Peyer's patch (tissue), 4 donors: ENCODE measurements at regions not wholly inside any gene's neighbourhood (a gene's known extent, or its start where the extent isn't known, plus 50 kb on each side); places are given as distances from the start of the nearest gene placed in this dataset.

Experiments
- DNase-seq, 3 donors: peaks; one replicate each; pipeline ENCODE4 v3.0.0-alpha.2; 2017 to 2019
- H3K27ac ChIP-seq, 4 donors: fragments of 200-600 bp; sonication (generic); one replicate each; pipeline ENCODE4 v1.5.1; 2016 to 2019
- H3K27me3 ChIP-seq, 2 donors: fragments of 200-600 bp; sonication (generic); one replicate each; pipeline ENCODE4 v1.5.1; 2019
- H3K36me3 ChIP-seq, 3 donors: fragments of 200-600 bp; sonication (generic); one replicate each; pipeline ENCODE4 v1.5.1; 2016 to 2019
- H3K4me1 ChIP-seq, 4 donors: fragments of 200-600 bp; sonication (generic); one replicate each; pipeline ENCODE4 v1.5.1; 2016 to 2019
- H3K4me3 ChIP-seq, 4 donors: fragments of 200-600 bp; sonication (generic); 1 replicate in 3 of 4; 2 replicates in 1 of 4; pipeline ENCODE4 v1.5.1; 2016 to 2019; ENCODE audit warnings: mild to moderate bottlenecking in 1 of 4
- H3K9me3 ChIP-seq, 4 donors: fragments of 200-600 bp; sonication (generic); one replicate each; pipeline ENCODE4 v1.5.1; 2016 to 2019; ENCODE audit warnings: mild to moderate bottlenecking in 1 of 4
- POLR2A ChIP-seq, 2 donors: fragments of 450-650 bp; IDR thresholded peaks; one replicate each; pipeline ENCODE4 v1.5.1; 2017; ENCODE audit warnings: antibody characterized with exemption in 2 of 2, mild to moderate bottlenecking in 2 of 2, moderate library complexity in 2 of 2
- TF ChIP-seq, protein P1 (sequence below), 6 experiments: fragments of 450-650 bp in 4 of 6; fragments of 200-600 bp in 2 of 6; sonication (generic) in 1 of 6; IDR thresholded peaks; one replicate each; pipeline ENCODE4 v1.5.1; 2017 to 2019; ENCODE audit warnings: antibody characterized with exemption in 6 of 6, mild to moderate bottlenecking in 3 of 6, moderate library complexity in 1 of 6

GRCh38 chr13:74204602-74205312 lies 70.6 kb upstream of the KLF12 start:
- TF ChIP-seq, protein P1, sequence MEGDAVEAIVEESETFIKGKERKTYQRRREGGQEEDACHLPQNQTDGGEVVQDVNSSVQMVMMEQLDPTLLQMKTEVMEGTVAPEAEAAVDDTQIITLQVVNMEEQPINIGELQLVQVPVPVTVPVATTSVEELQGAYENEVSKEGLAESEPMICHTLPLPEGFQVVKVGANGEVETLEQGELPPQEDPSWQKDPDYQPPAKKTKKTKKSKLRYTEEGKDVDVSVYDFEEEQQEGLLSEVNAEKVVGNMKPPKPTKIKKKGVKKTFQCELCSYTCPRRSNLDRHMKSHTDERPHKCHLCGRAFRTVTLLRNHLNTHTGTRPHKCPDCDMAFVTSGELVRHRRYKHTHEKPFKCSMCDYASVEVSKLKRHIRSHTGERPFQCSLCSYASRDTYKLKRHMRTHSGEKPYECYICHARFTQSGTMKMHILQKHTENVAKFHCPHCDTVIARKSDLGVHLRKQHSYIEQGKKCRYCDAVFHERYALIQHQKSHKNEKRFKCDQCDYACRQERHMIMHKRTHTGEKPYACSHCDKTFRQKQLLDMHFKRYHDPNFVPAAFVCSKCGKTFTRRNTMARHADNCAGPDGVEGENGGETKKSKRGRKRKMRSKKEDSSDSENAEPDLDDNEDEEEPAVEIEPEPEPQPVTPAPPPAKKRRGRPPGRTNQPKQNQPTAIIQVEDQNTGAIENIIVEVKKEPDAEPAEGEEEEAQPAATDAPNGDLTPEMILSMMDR (IDR thresholded peaks at IDR 0.05) = no peak
- no peak for TF ChIP-seq POLR2A (IDR thresholded peaks at IDR 0.05)
- no peaks in the 10 kb centered on the region for H3K36me3 ChIP-seq

DNA sequence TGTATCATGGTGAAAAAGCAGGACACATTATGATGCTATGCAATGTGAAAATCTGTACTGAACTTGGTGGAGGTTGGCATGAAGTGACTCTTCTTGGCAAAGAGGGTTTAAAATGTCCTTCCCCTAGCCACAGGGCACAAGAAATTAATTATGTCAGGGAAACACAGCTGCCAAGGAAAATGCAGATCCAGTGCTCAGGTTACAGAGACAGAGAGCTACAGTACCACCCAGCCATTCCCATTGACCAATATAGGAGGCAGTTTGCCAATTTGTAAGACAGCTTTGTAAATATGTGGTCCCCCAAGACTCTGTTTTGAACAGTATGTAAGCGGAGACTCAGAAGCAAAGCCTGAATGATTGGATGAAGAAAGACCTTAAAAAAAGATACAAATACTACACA lies 69.4 kb upstream of the KLF12 start:
- DNase-seq = no peak
- Histone ChIP-seq H3K36me3 (no peaks in the 10 kb centered on the region), H3K4me1 (no peaks in the 10 kb centered on the region), H3K27ac (no peak overlapping the region), H3K9me3 (no peaks in the 10 kb centered on the region), H3K4me3 (no peak overlapping the region), H3K27me3 (no peaks in the 10 kb centered on the region)
- TF ChIP-seq POLR2A (IDR thresholded peaks at IDR 0.05) = no peak
- TF ChIP-seq, protein P1 (IDR thresholded peaks at IDR 0.05) = no peak

More at GRCh38 chr13:74204602-74205312, 70.6 kb upstream of the KLF12 start:
- Histone ChIP-seq H3K9me3 (no peaks in the 10 kb centered on the region), H3K4me3 (no peak overlapping the region), H3K27ac (no peak overlapping the region), H3K4me1 (no peaks in the 10 kb centered on the region), H3K27me3 (no peaks in the 10 kb centered on the region)
- no peak for DNase-seq

- no peaks in the 10 kb centered on the region for H3K27me3 ChIP-seq
- H3K9me3 ChIP-seq = no peaks in the 10 kb centered on the region
- H3K4me3 ChIP-seq = no peak overlapping the region
- TF ChIP-seq, protein P1 (IDR thresholded peaks at IDR 0.05) = no peak
- TF ChIP-seq POLR2A (IDR thresholded peaks at IDR 0.05) = no peak
- no peak for DNase-seq
- no peaks in the 10 kb centered on the region for H3K4me1 ChIP-seq
- no peak overlapping the region for H3K27ac ChIP-seq
- no peaks in the 10 kb centered on the region for H3K36me3 ChIP-seq
Observed at GRCh38 chr13:74202129-74202813, 68.1 kb upstream of the KLF12 start.

- TF ChIP-seq, protein P1 (IDR thresholded peaks at IDR 0.05) = no peak
- no peak for TF ChIP-seq POLR2A (IDR thresholded peaks at IDR 0.05)
- no peaks in the 10 kb centered on the region for H3K4me1 ChIP-seq
- H3K27ac ChIP-seq = no peak overlapping the region
- H3K9me3 ChIP-seq = no peaks in the 10 kb centered on the region
- H3K27me3 ChIP-seq = no peaks in the 10 kb centered on the region
- H3K36me3 ChIP-seq = no peaks in the 10 kb centered on the region
- H3K4me3 ChIP-seq = no peak overlapping the region
- no peak for DNase-seq
Observed at GRCh38 chr13:74201530-74201929, 67.3 kb upstream of the KLF12 start.

- no peaks in the 10 kb centered on the region for H3K27me3 ChIP-seq
- H3K4me3 ChIP-seq = no peak overlapping the region
- H3K4me1 ChIP-seq = no peaks in the 10 kb centered on the region
- H3K9me3 ChIP-seq = no peaks in the 10 kb centered on the region
- DNase-seq = no peak
- no peaks in the 10 kb centered on the region for H3K36me3 ChIP-seq
- TF ChIP-seq, protein P1 (IDR thresholded peaks at IDR 0.05) = no peak
- TF ChIP-seq POLR2A (IDR thresholded peaks at IDR 0.05) = no peak
- no peak overlapping the region for H3K27ac ChIP-seq
Observed at GRCh38 chr13:74200081-74200480, 65.9 kb upstream of the KLF12 start.
